Dermis blood vessel endothelial cell (primary cell): ENCODE measurements at regions not wholly inside any gene's neighbourhood (a gene's known extent, or its start where the extent isn't known, plus 50 kb on each side); places are given as distances from the start of the nearest gene placed in this dataset.
"Not testable (repeated sequence)": the region's sequence is repeated elsewhere in the genome, so short reads cannot be mapped to it uniquely, and the experiment has no call there.

ENCODE experiments used
- DNase-seq: peaks from one replicate; pipeline ENCODE4 v3.0.0; 2010

- DNase-seq, result no peak
Observed at GRCh38 chr9:7338586-7339281, 460.8 kb downstream of the DMAC1 start.

DNA sequence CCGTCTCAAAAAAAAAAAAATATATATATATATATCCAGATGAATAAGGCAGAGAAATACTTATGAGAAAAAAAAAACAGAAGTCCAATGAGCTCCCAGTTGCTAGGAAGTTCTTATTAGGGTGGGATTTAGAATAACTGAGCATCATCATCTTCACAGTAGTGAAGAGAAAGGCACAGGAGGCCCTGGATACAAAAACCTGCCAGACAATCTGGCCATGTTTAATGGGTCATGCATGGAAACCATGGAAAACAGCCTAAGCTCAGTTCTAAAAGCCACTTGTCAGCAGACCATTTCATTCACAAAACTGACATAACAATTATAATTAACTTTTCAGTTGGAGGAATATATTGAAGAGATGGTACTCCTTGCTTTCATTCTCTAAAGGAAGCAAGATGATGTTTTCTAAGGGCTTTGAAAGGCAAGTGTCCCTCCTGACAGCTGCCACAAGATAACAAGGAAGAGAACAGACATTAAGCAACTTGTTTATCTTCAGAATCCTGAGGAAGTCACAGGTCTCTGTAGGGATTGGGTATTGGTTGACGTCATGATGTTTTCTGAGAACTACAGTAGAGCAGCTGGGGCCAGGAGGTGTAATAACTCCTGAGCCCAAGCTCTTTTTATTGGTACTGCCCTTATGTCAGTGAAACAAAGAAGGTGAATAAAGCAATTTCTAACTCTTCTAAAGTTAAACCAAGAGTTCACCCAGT is 463.1 kb downstream of the DMAC1 start:
- DNase-seq, result no peak

GRCh38 chr9:7333719-7334118 is 465.9 kb downstream of the DMAC1 start:
- no peak for DNase-seq

DNA sequence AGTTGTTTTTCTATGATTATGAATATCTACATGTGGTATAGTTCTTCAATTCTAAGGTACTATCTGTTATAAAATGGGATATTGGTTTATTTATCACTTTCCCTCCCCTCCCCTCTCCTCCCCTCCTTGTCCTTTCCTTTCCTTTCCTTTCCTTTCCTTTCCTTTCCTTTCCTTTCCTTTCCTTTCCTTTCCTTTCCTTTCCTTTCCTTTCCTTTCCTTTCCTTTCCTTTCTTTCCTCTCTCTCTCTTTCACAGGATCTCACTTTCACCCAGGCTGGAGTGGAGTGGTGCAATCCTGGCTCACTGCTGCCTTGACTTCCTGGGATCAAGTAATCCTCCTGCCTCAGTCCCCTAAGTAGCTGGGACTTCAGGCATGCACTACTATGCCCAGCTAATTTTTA is 466.8 kb downstream of the DMAC1 start:
- DNase-seq, result no peak

GRCh38 chr9:7328453-7328852 is 471.1 kb downstream of the DMAC1 start:
- no peak for DNase-seq

DNA sequence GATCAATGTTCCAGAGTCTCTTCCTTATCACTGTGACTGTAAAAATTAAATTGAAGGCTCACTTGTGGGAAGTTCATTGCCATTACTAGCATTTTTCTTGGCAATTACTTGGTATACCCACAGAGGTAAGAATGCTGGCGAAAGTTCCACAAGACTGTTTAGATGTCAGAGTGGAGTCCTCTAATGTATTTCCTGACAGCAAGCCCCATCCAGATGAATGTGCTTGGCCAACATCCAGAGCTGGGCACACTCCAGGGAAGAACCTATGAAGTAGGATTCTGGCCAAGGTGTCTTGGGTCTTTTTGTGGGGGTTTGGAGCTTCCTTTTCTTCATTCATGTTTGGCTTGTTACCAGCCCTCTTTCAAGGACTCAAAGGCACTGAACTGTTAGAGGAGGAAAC is 473.6 kb downstream of the DMAC1 start:
- DNase-seq, result no peak

DNA sequence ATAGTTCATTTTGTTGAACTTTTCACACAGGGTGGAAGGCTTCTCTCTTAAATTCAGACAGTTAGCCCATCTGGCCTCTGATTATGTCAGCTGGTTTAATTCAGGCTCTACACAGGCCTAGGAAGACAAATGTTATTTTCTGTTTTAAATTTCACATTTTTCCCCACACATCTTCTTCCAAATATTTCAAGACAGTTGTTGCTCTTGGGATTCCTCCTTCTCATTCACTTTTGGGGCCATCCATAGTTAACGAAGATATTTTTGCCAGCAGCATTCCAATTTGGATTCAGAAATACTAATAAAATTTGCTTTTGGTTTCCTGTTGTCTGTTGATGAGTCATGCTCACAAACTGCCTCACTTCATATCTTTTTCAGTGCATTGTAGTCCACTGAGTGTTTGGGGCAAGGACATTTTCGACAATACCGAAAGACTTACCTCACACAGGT is 475.4 kb downstream of the DMAC1 start:
- no peak for DNase-seq

DNA sequence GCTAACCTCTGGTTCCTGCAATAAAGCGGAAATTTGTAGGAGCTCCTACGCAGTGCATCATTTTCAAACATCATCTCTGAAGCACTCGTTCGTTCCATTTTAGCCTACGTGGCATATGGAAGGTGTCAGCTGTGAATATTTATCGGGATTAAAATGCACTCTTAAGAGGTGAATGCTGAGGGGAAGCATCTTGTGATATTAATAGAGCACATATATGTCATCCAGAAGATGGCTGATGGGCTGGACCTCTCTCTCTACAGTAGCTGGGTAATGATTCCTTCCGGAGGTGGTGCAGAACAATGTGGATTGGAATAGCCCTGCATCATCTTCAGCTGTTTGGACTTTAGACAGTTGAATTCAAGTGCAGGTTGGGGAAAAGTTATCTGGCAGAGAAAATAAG is 478.7 kb downstream of the DMAC1 start:
- DNase-seq, result no peak

- peak; percentile 2 for DNase-seq
Observed at GRCh38 chr9:7320139-7320538, 479.4 kb downstream of the DMAC1 start.

DNA sequence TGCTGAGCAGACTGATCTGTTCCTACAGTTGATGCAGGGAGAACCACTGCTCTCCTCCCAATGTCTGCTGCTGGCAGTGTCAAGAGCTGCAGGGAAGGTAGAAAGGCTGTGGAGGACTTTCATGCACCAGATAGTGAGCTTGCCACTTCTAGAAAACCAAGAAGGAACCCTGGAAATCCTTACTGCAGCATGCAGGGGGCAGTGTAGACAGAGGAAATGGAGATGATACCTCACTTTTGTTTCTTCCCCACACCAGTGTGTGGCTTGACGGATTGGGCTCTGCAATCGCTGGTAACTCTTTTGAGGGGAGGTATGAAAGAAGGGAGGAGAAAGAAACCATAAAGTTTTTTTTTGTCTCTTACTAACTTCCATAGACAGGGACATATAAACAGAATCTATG is 480.7 kb downstream of the DMAC1 start:
- no peak for DNase-seq

DNA sequence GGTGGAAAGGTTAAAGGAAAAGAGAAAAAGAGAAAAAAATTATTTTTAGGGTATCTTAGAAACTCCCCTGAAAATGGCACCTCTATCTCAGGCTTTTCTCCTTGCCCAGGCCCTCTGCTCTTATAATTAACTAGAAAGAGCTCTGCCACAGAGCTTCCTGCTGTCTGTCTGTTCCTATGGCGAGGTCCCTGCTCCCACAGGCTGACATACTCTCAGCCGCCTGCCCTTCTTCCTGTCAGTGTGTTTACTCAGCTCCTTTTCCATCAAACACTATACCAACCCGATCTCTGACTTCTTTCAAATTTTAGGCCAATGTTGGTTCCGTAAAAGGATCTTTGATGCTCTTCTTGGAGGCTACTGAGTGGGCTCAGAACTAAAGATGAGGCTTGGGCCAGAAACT is 482.6 kb downstream of the DMAC1 start:
- DNase-seq, result no peak

GRCh38 chr9:7316166-7316795 is 483.3 kb downstream of the DMAC1 start:
- DNase-seq, result no peak

GRCh38 chr9:7315746-7316145 is 483.8 kb downstream of the DMAC1 start:
- DNase-seq, result no peak

- DNase-seq, result no peak
Observed at GRCh38 chr9:7315116-7315515, 484.5 kb downstream of the DMAC1 start.

GRCh38 chr9:7313389-7313788 is 486.2 kb downstream of the DMAC1 start:
- no peak for DNase-seq

GRCh38 chr9:7309051-7309450 is 490.5 kb downstream of the DMAC1 start:
- not testable (repeated sequence) for DNase-seq

DNA sequence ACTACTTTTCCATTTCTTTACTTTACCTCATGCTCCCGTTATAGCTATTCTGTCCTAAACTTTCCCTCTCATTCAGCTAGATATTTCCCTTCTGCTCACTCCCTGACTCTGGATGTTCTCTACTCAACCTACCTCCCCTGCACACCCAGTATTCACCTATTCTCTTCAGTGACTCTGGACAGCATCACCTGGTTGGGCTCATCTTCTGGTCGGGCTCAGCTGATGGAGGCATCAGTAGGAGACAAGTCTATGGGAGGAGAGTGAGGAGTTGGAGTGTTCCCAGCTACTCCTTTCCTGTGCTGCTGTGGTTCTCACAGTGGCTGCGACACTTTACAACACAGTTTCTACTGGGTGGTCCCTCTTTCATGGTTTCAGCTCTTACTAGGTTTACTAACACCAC is 493.9 kb downstream of the DMAC1 start:
- no peak for DNase-seq

DNA sequence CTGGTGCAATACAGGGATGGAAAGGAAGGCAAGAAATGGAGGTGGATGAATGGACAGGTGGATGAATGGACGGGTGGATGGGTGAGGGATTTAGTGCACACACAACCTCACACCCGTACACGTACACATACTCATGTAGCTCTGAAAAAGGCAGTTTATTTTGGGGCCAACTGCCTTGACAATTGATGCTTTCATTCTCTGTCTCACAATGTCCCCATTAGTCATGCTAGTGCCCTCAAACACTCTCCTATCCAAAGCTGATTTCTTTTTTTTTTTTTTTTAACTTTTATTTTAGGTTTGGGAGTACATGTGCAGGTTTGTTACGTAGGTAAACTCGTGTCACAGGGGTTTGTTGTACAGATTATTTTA is 495.0 kb downstream of the DMAC1 start:
- DNase-seq, result no peak

DNA sequence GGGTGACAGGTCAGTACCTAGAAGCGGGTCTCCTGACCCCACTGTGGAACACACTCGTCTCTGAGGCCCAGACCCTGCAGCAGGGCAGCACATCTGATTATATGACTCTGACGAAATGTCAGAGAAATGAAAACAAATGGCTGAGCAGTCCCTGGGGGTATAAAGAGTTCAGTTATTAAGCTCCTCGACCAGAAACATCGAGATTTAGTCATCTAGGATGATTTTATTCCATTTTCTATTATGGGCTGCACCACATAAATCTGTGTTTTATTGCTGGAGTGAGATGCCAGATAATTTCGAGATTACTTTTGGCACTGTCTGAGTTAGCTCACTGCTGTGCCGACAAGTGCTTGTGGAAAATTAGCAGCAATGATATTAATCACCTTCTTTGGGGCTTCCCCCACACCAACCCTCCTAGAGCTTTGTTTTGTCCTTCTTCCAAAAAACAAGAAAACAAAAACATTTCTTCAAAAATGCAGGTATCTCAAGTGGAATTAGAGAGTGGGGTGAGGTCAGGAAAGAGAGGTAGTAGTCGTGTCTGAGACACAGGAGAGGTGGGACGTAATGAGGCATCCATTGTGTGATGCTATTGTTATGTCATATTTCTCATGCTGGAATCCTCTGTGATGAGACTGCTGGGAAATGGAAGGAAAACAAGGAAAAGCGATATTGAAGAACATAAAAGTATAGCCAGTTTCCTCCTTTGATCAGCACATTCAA is 495.5 kb downstream of the DMAC1 start:
- no peak for DNase-seq

DNA sequence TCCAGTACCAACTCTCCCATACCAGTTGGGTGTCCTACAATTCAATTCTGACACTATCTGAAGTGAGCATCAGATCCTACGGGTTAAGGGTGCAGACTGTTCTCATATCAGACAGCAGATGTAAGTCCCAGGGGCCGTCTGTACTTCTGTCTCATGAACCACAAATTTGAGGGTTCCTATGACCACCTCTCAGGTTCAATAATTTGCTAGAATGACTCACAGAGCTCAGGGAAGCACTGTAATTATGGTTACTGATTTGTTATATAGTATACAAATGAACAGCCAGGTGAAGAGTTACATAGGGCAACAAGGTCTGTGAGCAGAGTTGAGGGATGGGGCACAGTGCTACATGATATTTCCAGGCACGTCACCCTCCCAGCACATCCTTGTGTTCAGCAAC is 499.1 kb downstream of the DMAC1 start:
- DNase-seq, result no peak

DNA sequence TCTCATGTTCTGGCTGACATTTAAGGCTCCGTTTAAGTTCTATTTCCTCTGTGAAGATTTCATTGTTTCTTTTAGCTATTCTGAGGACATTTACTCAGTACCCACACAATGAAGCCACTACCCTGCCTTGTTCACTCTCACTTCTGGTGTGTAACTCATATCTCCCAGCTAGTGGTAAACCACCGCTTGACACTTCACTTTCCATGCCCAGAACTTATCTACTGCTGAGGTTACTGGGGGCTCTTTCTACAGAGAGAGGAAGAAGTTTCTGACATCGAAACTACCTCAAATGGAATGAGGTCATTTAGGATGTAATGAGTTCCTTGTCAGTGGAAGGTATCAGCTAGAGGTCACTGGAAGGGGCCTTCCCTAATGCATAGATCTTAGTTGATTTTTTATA is 501.5 kb downstream of the DMAC1 start:
- no peak for DNase-seq

DNA sequence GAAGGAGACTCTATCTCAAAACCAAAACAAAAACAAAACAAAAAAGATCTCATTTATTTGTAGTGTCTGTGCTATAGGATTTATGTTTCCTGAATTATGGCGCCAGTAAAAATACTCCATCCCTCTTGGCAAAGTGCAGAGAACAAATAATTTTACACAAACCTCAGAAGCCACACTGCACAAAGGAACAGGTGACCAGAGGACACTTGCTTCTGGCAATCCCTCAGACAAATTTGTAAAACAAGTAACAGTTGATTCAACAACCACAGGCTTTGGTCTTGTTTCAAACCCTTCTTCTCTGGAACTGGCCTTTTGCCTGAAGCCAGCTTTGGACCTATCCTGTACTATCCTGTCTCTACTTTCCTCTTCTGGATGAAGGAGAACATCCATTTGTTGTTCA is 502.1 kb downstream of the DMAC1 start:
- no peak for DNase-seq

DNA sequence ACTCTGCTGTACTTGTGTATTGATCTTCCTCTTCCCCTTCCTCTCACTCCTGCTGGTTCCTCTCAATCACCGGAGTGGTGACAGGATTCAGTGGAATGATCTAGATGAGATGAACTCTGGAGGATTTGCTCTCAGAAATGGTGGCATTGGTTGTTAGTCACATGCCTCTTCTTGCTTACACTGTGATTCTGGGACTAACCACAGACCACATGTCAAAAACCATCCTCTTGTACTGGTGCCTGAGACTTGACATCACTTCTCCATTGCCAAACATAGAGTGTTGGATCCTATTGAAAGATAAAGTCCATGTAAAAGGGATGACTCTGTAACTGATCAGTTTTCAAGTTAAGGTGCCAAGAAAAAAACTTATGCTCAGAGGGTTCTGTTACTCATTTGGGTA is 506.5 kb downstream of the DMAC1 start:
- DNase-seq, result no peak

DNA sequence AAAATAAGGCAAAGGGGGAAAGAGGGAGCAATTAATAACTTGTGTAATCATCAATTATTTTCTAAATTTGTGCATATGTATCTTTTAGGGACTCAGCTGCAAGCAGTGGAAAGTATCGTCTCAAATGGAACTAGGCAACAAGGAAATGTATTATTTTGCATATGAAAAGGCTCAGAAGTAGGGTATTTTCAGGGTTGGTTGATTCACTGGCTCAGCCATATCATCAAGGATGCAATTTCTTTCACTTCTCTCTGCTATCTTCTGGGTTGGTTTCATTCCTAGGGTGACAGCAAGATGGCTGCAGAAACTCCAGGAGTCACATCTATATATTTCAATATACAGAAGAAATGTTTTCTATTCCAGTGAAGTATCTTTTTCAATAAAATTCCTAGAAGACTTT is 509.8 kb downstream of the DMAC1 start:
- no peak for DNase-seq
